ENCODE measurements at regions not wholly inside any gene's neighbourhood (a gene's known extent, or its start where the extent isn't known, plus 50 kb on each side); places are given as distances from the start of the nearest gene placed in this dataset.

DNA sequence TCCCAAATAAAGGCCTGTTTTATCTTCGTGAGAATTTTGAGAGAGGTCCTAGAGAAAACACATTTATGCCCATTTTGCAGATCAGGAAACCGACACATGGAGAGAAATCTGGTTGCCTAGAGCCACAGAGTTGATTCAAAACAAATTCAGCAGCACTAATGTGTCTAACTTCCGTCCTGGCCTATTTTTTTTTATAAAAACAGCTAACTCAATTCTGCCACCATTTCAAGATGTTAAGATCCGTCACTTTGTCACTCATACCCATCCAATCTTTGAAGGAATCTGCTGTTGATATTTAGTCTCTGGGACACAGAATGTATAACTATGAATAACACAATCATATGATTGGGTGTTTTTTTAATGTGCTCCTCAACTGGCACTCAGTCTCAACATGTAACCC is 611.1 kb upstream of the ARID1B start:
- no peak for TF ChIP-seq CTCF (IDR thresholded peaks at IDR 0.05)
- TF ChIP-seq POLR2A (IDR thresholded peaks at IDR 0.05), result no peak
- no peak for TF ChIP-seq POLR2AphosphoS5 (IDR thresholded peaks at IDR 0.05)

Data from sigmoid colon (tissue), 4 donors.